Jurkat, Clone E6-1 (cell line): ENCODE measurements at regions not wholly inside any gene's neighbourhood (a gene's known extent, or its start where the extent isn't known, plus 50 kb on each side); places are given as distances from the start of the nearest gene placed in this dataset.

Experiments
- DNase-seq: peaks from one replicate; pipeline ENCODE4 v3.0.0-alpha.2; 2011; ENCODE audit warnings: low read depth, low spot score
- H3K4me3 ChIP-seq: 2 replicates; pipeline ENCODE4 v1.5.1; 2011; ENCODE audit warnings: mild to moderate bottlenecking, low read length, control low read depth, moderate library complexity

- no peak for DNase-seq
- no peak overlapping the region for H3K4me3 ChIP-seq
These were observed 306.2 kb downstream of the MN1 start for GRCh38 chr22:27495325-27495724.

GRCh38 chr22:27499121-27499520 is 302.4 kb downstream of the MN1 start:
- H3K4me3 ChIP-seq, result no peak overlapping the region
- no peak for DNase-seq

- H3K4me3 ChIP-seq, result no peak overlapping the region
- DNase-seq, result no peak
These were observed 300.2 kb downstream of the MN1 start for GRCh38 chr22:27501191-27501936.

GRCh38 chr22:27502327-27502726 is 299.2 kb downstream of the MN1 start:
- DNase-seq, result no peak
- no peak overlapping the region for H3K4me3 ChIP-seq

- H3K4me3 ChIP-seq, result no peak overlapping the region
- DNase-seq, result no peak
These were observed 296.9 kb downstream of the MN1 start for GRCh38 chr22:27504360-27505253.

GRCh38 chr22:27507111-27507611 is 294.4 kb downstream of the MN1 start:
- no peak overlapping the region for H3K4me3 ChIP-seq
- no peak for DNase-seq

- H3K4me3 ChIP-seq, result no peak overlapping the region
- no peak for DNase-seq
These were observed 293.5 kb downstream of the MN1 start for GRCh38 chr22:27507935-27508526.

- no peak overlapping the region for H3K4me3 ChIP-seq
- DNase-seq, result no peak
These were observed 292.2 kb downstream of the MN1 start for GRCh38 chr22:27509132-27509920.

- no peak overlapping the region for H3K4me3 ChIP-seq
- DNase-seq, result no peak
These were observed 291.5 kb downstream of the MN1 start for GRCh38 chr22:27510024-27510423.

- no peak overlapping the region for H3K4me3 ChIP-seq
- DNase-seq, result no peak
These were observed 289.2 kb downstream of the MN1 start for GRCh38 chr22:27512283-27512761.

GRCh38 chr22:27513021-27513420 is 288.5 kb downstream of the MN1 start:
- DNase-seq, result no peak
- H3K4me3 ChIP-seq, result no peak overlapping the region

- no peak for DNase-seq
These were observed 286.7 kb downstream of the MN1 start for GRCh38 chr22:27514601-27515523.

GRCh38 chr22:27517361-27518155 is 284.0 kb downstream of the MN1 start:
- DNase-seq, result no peak
- H3K4me3 ChIP-seq, result no peak overlapping the region

More at GRCh38 chr22:27514601-27515523, 286.7 kb downstream of the MN1 start:
- H3K4me3 ChIP-seq, result no peak overlapping the region

- DNase-seq, result no peak
These were observed 282.8 kb downstream of the MN1 start for GRCh38 chr22:27518531-27519340.

GRCh38 chr22:27523711-27524110 is 277.8 kb downstream of the MN1 start:
- DNase-seq, result no peak
- no peak overlapping the region for H3K4me3 ChIP-seq

More at GRCh38 chr22:27518531-27519340, 282.8 kb downstream of the MN1 start:
- H3K4me3 ChIP-seq, result no peak overlapping the region

GRCh38 chr22:27525711-27526110 is 275.8 kb downstream of the MN1 start:
- no peak for DNase-seq

More at GRCh38 chr22:27525711-27526110, 275.8 kb downstream of the MN1 start:
- no peak overlapping the region for H3K4me3 ChIP-seq
